Left lung (tissue), 4 donors: ENCODE measurements at regions not wholly inside any gene's neighbourhood (a gene's known extent, or its start where the extent isn't known, plus 50 kb on each side); places are given as distances from the start of the nearest gene placed in this dataset.
A peak's percentile ranks its signal among the peaks of the same experiment; 100 is the strongest.

Source experiments
- ATAC-seq: fragments of 200-7000 bp; cut with Tn5 transposase; one replicate; pipeline ENCODE4 v1.9.1; 2020; ENCODE audit warnings: moderate library complexity
- DNase-seq, 4 donors: peaks; one replicate each; pipeline ENCODE4 v3.0.0-alpha.2; 2013 to 2020
- H3K27ac ChIP-seq, 2 donors: fragments of 200-600 bp; sonication (generic) in 1 of 2; one replicate each; pipeline versions ENCODE4 v1.5.0 to v1.8.0; 2020 to 2021
- H3K27me3 ChIP-seq, 2 donors: fragments of 200-600 bp; sonication (generic) in 1 of 2; one replicate each; pipeline versions ENCODE4 v1.5.0 to v1.8.0; 2020 to 2021
- H3K36me3 ChIP-seq, 2 donors: fragments of 200-600 bp; sonication (generic) in 1 of 2; one replicate each; pipeline versions ENCODE4 v1.5.0 to v1.8.0; 2020 to 2021
- H3K4me1 ChIP-seq, 2 donors: fragments of 200-600 bp; one replicate each; pipeline ENCODE4 v1.8.0; 2021
- H3K4me3 ChIP-seq, 2 donors: fragments of 200-600 bp; sonication (generic) in 1 of 2; one replicate each; pipeline versions ENCODE4 v1.5.0 to v1.8.0; 2020 to 2021; ENCODE audit warnings: mild to moderate bottlenecking in 1 of 2
- H3K9me3 ChIP-seq, 2 donors: fragments of 200-600 bp; sonication (generic) in 1 of 2; one replicate each; pipeline versions ENCODE4 v1.5.0 to v1.8.0; 2020 to 2021
- CTCF ChIP-seq, 2 donors: fragments of 200-600 bp; sonication (generic) in 1 of 2; IDR thresholded peaks; one replicate each; pipeline versions ENCODE4 v1.5.0 to v1.8.0; 2021; ENCODE audit warnings: antibody characterized with exemption in 2 of 2
- intact Hi-C, 2 donors: fragments of 100-400 bp; cut with DNase I; formaldehyde crosslinking; loops; one replicate each; pipeline versions ENCODE4 v1.11.2 to v1.14.2; 2022
- donor health status: DM: no; HTN: yes; CAD: no.
- donor health status: DM: no; HTN: no; CAD: no.

- no peak overlapping the region for H3K4me3 ChIP-seq
- no peak overlapping the region for H3K27ac ChIP-seq
- H3K36me3 ChIP-seq: no peaks in the 10 kb centered on the region
- no peaks in the 10 kb centered on the region for H3K4me1 ChIP-seq
- H3K9me3 ChIP-seq: no peaks in the 10 kb centered on the region
- TF ChIP-seq CTCF (IDR thresholded peaks at IDR 0.05): no peak
- peaks cover 0 to 5% of the 10 kb centered on the region in 2 donors for H3K27me3 ChIP-seq
- intact Hi-C loops: no loop called here
- DNase-seq (peak in 1 of 4 donors; percentile 58), ATAC-seq (no peak)
These were observed 93.5 kb downstream of the ERMARD start for GRCh38 chr6:169844946-169845345.

GRCh38 chr6:169843991-169844390 lies 92.6 kb downstream of the ERMARD start:
- Histone ChIP-seq H3K9me3 (no peaks in the 10 kb centered on the region), H3K27me3 (peaks cover 0 to 5% of the 10 kb centered on the region in 2 donors), H3K36me3 (no peaks in the 10 kb centered on the region), H3K4me3 (no peak overlapping the region), H3K27ac (no peak overlapping the region), H3K4me1 (no peaks in the 10 kb centered on the region)
- intact Hi-C loops: no loop called here
- DNase-seq (no peak), ATAC-seq (no peak)
- TF ChIP-seq CTCF (IDR thresholded peaks at IDR 0.05): no peak

GRCh38 chr6:169843110-169843509 lies 91.7 kb downstream of the ERMARD start:
- peaks cover 0 to 5% of the 10 kb centered on the region in 2 donors for H3K27me3 ChIP-seq
- no peak for TF ChIP-seq CTCF (IDR thresholded peaks at IDR 0.05)
- H3K27ac ChIP-seq: no peak overlapping the region
- no peaks in the 10 kb centered on the region for H3K9me3 ChIP-seq
- H3K4me3 ChIP-seq: no peak overlapping the region
- no peaks in the 10 kb centered on the region for H3K4me1 ChIP-seq
- intact Hi-C loops: no loop called here
- DNase-seq: no peak
- no peak for ATAC-seq
- no peaks in the 10 kb centered on the region for H3K36me3 ChIP-seq

- ATAC-seq: no peak
- H3K36me3 ChIP-seq: no peaks in the 10 kb centered on the region
- intact Hi-C loops: no loop called here
- no peak overlapping the region for H3K27ac ChIP-seq
- DNase-seq: no peak
- H3K4me3 ChIP-seq: no peak overlapping the region
- no peaks in the 10 kb centered on the region for H3K4me1 ChIP-seq
- no peak for TF ChIP-seq CTCF (IDR thresholded peaks at IDR 0.05)
- H3K27me3 ChIP-seq: peaks cover 0 to 5% of the 10 kb centered on the region in 2 donors
- H3K9me3 ChIP-seq: no peaks in the 10 kb centered on the region
These were observed 90.6 kb downstream of the ERMARD start for GRCh38 chr6:169841907-169842606.

- Histone ChIP-seq H3K9me3 (no peaks in the 10 kb centered on the region), H3K4me3 (no peak overlapping the region), H3K36me3 (no peaks in the 10 kb centered on the region), H3K4me1 (no peaks in the 10 kb centered on the region), H3K27me3 (peaks cover 0 to 5% of the 10 kb centered on the region in 2 donors), H3K27ac (no peak overlapping the region)
- no peak for TF ChIP-seq CTCF (IDR thresholded peaks at IDR 0.05)
- no peak for DNase-seq
- no peak for ATAC-seq
- intact Hi-C loops: no loop called here
These were observed 89.8 kb downstream of the ERMARD start for GRCh38 chr6:169841251-169841650.
